ENCODE measurements at regions not wholly inside any gene's neighbourhood (a gene's known extent, or its start where the extent isn't known, plus 50 kb on each side); places are given as distances from the start of the nearest gene placed in this dataset.

- H3K18ac ChIP-seq (ENCODE audit: low read length): no peak overlapping the region
- H2BK5ac ChIP-seq (ENCODE audit: low read depth, low read length, poor library complexity): no peak overlapping the region
- no peaks in the 10 kb centered on the region for H3K27me3 ChIP-seq (ENCODE audit: insufficient read depth, low read length)
These were observed 90.1 kb upstream of the PHOX2B start for GRCh38 chr4:41838590-41838989.

GRCh38 chr4:41835321-41835995 is 86.9 kb upstream of the PHOX2B start:
- no peak overlapping the region for H2BK12ac ChIP-seq (ENCODE audit: low read length)
- no peak overlapping the region for H3K9ac ChIP-seq (ENCODE audit: low read length)
- DNase-seq: no peak
- H3K4me3 ChIP-seq (ENCODE audit: low read depth, low read length): no peak overlapping the region
- H3K79me2 ChIP-seq (ENCODE audit: control insufficient read depth, insufficient read depth, low read length, poor library complexity): no peaks in the 10 kb centered on the region
- H3K9me3 ChIP-seq (ENCODE audit: insufficient read depth, low read depth, low read length): no peaks in the 10 kb centered on the region
- no peaks in the 10 kb centered on the region for H3K27me3 ChIP-seq (ENCODE audit: insufficient read depth, low read length)
- H3K4me2 ChIP-seq (ENCODE audit: low read length): no peak overlapping the region
- H4K91ac ChIP-seq (ENCODE audit: low read depth, low read length): no peak overlapping the region
- no peak overlapping the region for H2AFZ ChIP-seq (ENCODE audit: insufficient read depth, low read length, poor library complexity)
- H3K36me3 ChIP-seq (ENCODE audit: control insufficient read depth in 1 of 2, insufficient read depth in 2 of 2, low read length in 2 of 2): no peaks in the 10 kb centered on the region
- no CpG with 5 or more reads among the region's 3 CpGs for WGBS (ENCODE audit: extremely low coverage, insufficient coverage, insufficient read length)
- no peak overlapping the region for H3K27ac ChIP-seq (ENCODE audit: low read depth, low read length)
- no peak overlapping the region for H2AK5ac ChIP-seq (ENCODE audit: low read length)
- H2BK5ac ChIP-seq (ENCODE audit: low read depth, low read length, poor library complexity): no peak overlapping the region
- no peak overlapping the region for H2BK120ac ChIP-seq (ENCODE audit: insufficient read depth, low read length, poor library complexity)
- H3K23ac ChIP-seq (ENCODE audit: low read length): no peak overlapping the region
- H3K14ac ChIP-seq (ENCODE audit: low read length): no peak overlapping the region
- no peak overlapping the region for H3K4ac ChIP-seq (ENCODE audit: low read depth, low read length)
- H4K8ac ChIP-seq (ENCODE audit: low read depth, low read length): no peak overlapping the region
- H3K18ac ChIP-seq (ENCODE audit: low read length): no peak overlapping the region
- no peak overlapping the region for H4K12ac ChIP-seq (ENCODE audit: low read depth, low read length)
- H3K79me1 ChIP-seq (ENCODE audit: low read length): no peaks in the 10 kb centered on the region
- H3K4me1 ChIP-seq (ENCODE audit: control insufficient read depth in 1 of 2, insufficient read depth in 2 of 2, low read length in 2 of 2): no peaks in the 10 kb centered on the region

More at GRCh38 chr4:41838590-41838989, 90.1 kb upstream of the PHOX2B start:
- DNase-seq: no peak
- no peaks in the 10 kb centered on the region for H3K79me1 ChIP-seq (ENCODE audit: low read length)
- no peak overlapping the region for H3K14ac ChIP-seq (ENCODE audit: low read length)
- no peak overlapping the region for H3K9ac ChIP-seq (ENCODE audit: low read length)
- H2AFZ ChIP-seq (ENCODE audit: insufficient read depth, low read length, poor library complexity): no peak overlapping the region
- H2BK12ac ChIP-seq (ENCODE audit: low read length): no peak overlapping the region
- no peak overlapping the region for H3K4me3 ChIP-seq (ENCODE audit: low read depth, low read length)
- H3K4ac ChIP-seq (ENCODE audit: low read depth, low read length): no peak overlapping the region
- no peaks in the 10 kb centered on the region for H3K79me2 ChIP-seq (ENCODE audit: control insufficient read depth, insufficient read depth, low read length, poor library complexity)
- H3K27ac ChIP-seq (ENCODE audit: low read depth, low read length): no peak overlapping the region
- H3K4me2 ChIP-seq (ENCODE audit: low read length): no peak overlapping the region
- H3K9me3 ChIP-seq (ENCODE audit: insufficient read depth, low read depth, low read length): no peaks in the 10 kb centered on the region
- no peak overlapping the region for H3K23ac ChIP-seq (ENCODE audit: low read length)
- H4K91ac ChIP-seq (ENCODE audit: low read depth, low read length): no peak overlapping the region
- H4K12ac ChIP-seq (ENCODE audit: low read depth, low read length): no peak overlapping the region
- H2AK5ac ChIP-seq (ENCODE audit: low read length): no peak overlapping the region
- no peaks in the 10 kb centered on the region for H3K36me3 ChIP-seq (ENCODE audit: control insufficient read depth in 1 of 2, insufficient read depth in 2 of 2, low read length in 2 of 2)
- H4K8ac ChIP-seq (ENCODE audit: low read depth, low read length): no peak overlapping the region
- H2BK120ac ChIP-seq (ENCODE audit: insufficient read depth, low read length, poor library complexity): no peak overlapping the region
- H3K4me1 ChIP-seq (ENCODE audit: control insufficient read depth in 1 of 2, insufficient read depth in 2 of 2, low read length in 2 of 2): no peaks in the 10 kb centered on the region

- no peak overlapping the region for H4K91ac ChIP-seq (ENCODE audit: low read depth, low read length)
- no peak overlapping the region for H4K8ac ChIP-seq (ENCODE audit: low read depth, low read length)
- no peak overlapping the region for H2BK12ac ChIP-seq (ENCODE audit: low read length)
- H3K4me2 ChIP-seq (ENCODE audit: low read length): no peak overlapping the region
- H3K4me1 ChIP-seq (ENCODE audit: control insufficient read depth in 1 of 2, insufficient read depth in 2 of 2, low read length in 2 of 2): no peaks in the 10 kb centered on the region
- H3K14ac ChIP-seq (ENCODE audit: low read length): no peak overlapping the region
- no peaks in the 10 kb centered on the region for H3K36me3 ChIP-seq (ENCODE audit: control insufficient read depth in 1 of 2, insufficient read depth in 2 of 2, low read length in 2 of 2)
- no peaks in the 10 kb centered on the region for H3K27me3 ChIP-seq (ENCODE audit: insufficient read depth, low read length)
- H2AFZ ChIP-seq (ENCODE audit: insufficient read depth, low read length, poor library complexity): no peak overlapping the region
- whole genome bisulfite sequencing (ENCODE audit: extremely low coverage, insufficient coverage, insufficient read length): no CpG with 5 or more reads among the region's 1 CpG
- H4K12ac ChIP-seq (ENCODE audit: low read depth, low read length): no peak overlapping the region
- H3K9ac ChIP-seq (ENCODE audit: low read length): no peak overlapping the region
- no peak overlapping the region for H3K4me3 ChIP-seq (ENCODE audit: low read depth, low read length)
- no peak overlapping the region for H3K4ac ChIP-seq (ENCODE audit: low read depth, low read length)
- H3K27ac ChIP-seq (ENCODE audit: low read depth, low read length): no peak overlapping the region
- H2BK120ac ChIP-seq (ENCODE audit: insufficient read depth, low read length, poor library complexity): no peak overlapping the region
- H3K79me2 ChIP-seq (ENCODE audit: control insufficient read depth, insufficient read depth, low read length, poor library complexity): no peaks in the 10 kb centered on the region
- H3K79me1 ChIP-seq (ENCODE audit: low read length): no peaks in the 10 kb centered on the region
- H2AK5ac ChIP-seq (ENCODE audit: low read length): no peak overlapping the region
- H3K9me3 ChIP-seq (ENCODE audit: insufficient read depth, low read depth, low read length): no peaks in the 10 kb centered on the region
- H3K23ac ChIP-seq (ENCODE audit: low read length): no peak overlapping the region
- peak; percentile 13 to 49 for DNase-seq
- H2BK5ac ChIP-seq (ENCODE audit: low read depth, low read length, poor library complexity): no peak overlapping the region
- H3K18ac ChIP-seq (ENCODE audit: low read length): no peak overlapping the region
These were observed 84.4 kb upstream of the PHOX2B start for GRCh38 chr4:41832961-41833360.

- no peak overlapping the region for H4K12ac ChIP-seq (ENCODE audit: low read depth, low read length)
- no peak overlapping the region for H4K91ac ChIP-seq (ENCODE audit: low read depth, low read length)
- no CpG with 5 or more reads among the region's 4 CpGs for WGBS (ENCODE audit: extremely low coverage, insufficient coverage, insufficient read length)
- H2BK120ac ChIP-seq (ENCODE audit: insufficient read depth, low read length, poor library complexity): no peak overlapping the region
- H3K14ac ChIP-seq (ENCODE audit: low read length): no peak overlapping the region
- no peaks in the 10 kb centered on the region for H3K79me1 ChIP-seq (ENCODE audit: low read length)
- no peak for DNase-seq
- H3K23ac ChIP-seq (ENCODE audit: low read length): no peak overlapping the region
- H3K4ac ChIP-seq (ENCODE audit: low read depth, low read length): no peak overlapping the region
- no peak overlapping the region for H2BK12ac ChIP-seq (ENCODE audit: low read length)
- no peaks in the 10 kb centered on the region for H3K79me2 ChIP-seq (ENCODE audit: control insufficient read depth, insufficient read depth, low read length, poor library complexity)
- H2AK5ac ChIP-seq (ENCODE audit: low read length): no peak overlapping the region
- H3K9me3 ChIP-seq (ENCODE audit: insufficient read depth, low read depth, low read length): no peaks in the 10 kb centered on the region
- H3K18ac ChIP-seq (ENCODE audit: low read length): no peak overlapping the region
- no peak overlapping the region for H4K8ac ChIP-seq (ENCODE audit: low read depth, low read length)
- H3K36me3 ChIP-seq (ENCODE audit: control insufficient read depth in 1 of 2, insufficient read depth in 2 of 2, low read length in 2 of 2): no peaks in the 10 kb centered on the region
- no peak overlapping the region for H3K4me3 ChIP-seq (ENCODE audit: low read depth, low read length)
- H3K27ac ChIP-seq (ENCODE audit: low read depth, low read length): no peak overlapping the region
- H2AFZ ChIP-seq (ENCODE audit: insufficient read depth, low read length, poor library complexity): no peak overlapping the region
- no peak overlapping the region for H3K9ac ChIP-seq (ENCODE audit: low read length)
- peaks cover 2% of the 10 kb centered on the region for H3K27me3 ChIP-seq (ENCODE audit: insufficient read depth, low read length)
- H2BK5ac ChIP-seq (ENCODE audit: low read depth, low read length, poor library complexity): no peak overlapping the region
- no peaks in the 10 kb centered on the region for H3K4me1 ChIP-seq (ENCODE audit: control insufficient read depth in 1 of 2, insufficient read depth in 2 of 2, low read length in 2 of 2)
- no peak overlapping the region for H3K4me2 ChIP-seq (ENCODE audit: low read length)
These were observed 73.8 kb upstream of the PHOX2B start for GRCh38 chr4:41822325-41822724.
